Spleen (tissue), 7 donors: ENCODE measurements at regions not wholly inside any gene's neighbourhood (a gene's known extent, or its start where the extent isn't known, plus 50 kb on each side); places are given as distances from the start of the nearest gene placed in this dataset.

Experiments used
- CTCF ChIP-seq, 11 experiments: fragments of 200-600 bp in 7 of 11; fragments of 450-650 bp in 4 of 11; sonication (generic) in 4 of 11; IDR thresholded peaks in 8 of 11; conservative IDR thresholded peaks in 3 of 11; 1 replicate in 7 of 11; 2 replicates in 4 of 11; pipeline versions ENCODE4 v1.4.0 to v1.8.0; 2016 to 2021; ENCODE audit warnings: antibody characterized with exemption in 11 of 11, inconsistent platforms in 4 of 11, mild to moderate bottlenecking in 1 of 11
- POLR2A ChIP-seq, 3 donors: fragments of 450-650 bp; IDR thresholded peaks; one replicate each; pipeline ENCODE4 v1.5.1; 2017; ENCODE audit warnings: antibody characterized with exemption in 3 of 3, mild to moderate bottlenecking in 1 of 3
- POLR2AphosphoS5 ChIP-seq, 3 donors: sonication (generic); formaldehyde crosslinking; IDR thresholded peaks; one replicate each; pipeline ENCODE4 v1.5.1; 2017; ENCODE audit warnings: antibody characterized with exemption in 3 of 3
- donor health status: DM: no; HTN: no; CAD: no; lungs with moderate emphysema.
- donor health status: DM: no; HTN: no; CAD: no.
- donor health status: DM: no; HTN: no; CAD: no.

GRCh38 chr12:114779647-114780046 is 95.7 kb upstream of the TBX3 start:
- TF ChIP-seq CTCF (IDR thresholded peaks at IDR 0.05 in 8 of 11, conservative IDR thresholded peaks at IDR 0.05 in 3 of 11) (no peak), POLR2AphosphoS5 (IDR thresholded peaks at IDR 0.05) (no peak), POLR2A (IDR thresholded peaks at IDR 0.05) (no peak)
